CD14-positive monocyte (primary cell): ENCODE measurements at regions not wholly inside any gene's neighbourhood (a gene's known extent, or its start where the extent isn't known, plus 50 kb on each side); places are given as distances from the start of the nearest gene placed in this dataset.

ENCODE experiments used
- DNase-seq, 3 donors: peaks; one replicate each; pipeline ENCODE4 v3.0.0-alpha.2; 2011 to 2022
- H2AFZ ChIP-seq: 2 replicates; pipeline ENCODE4 v1.6.0; 2012; ENCODE audit warnings: mild to moderate bottlenecking, low read depth, low read length, inconsistent platforms; ENCODE audit not compliant: insufficient read depth, poor library complexity, severe bottlenecking
- H3K27ac ChIP-seq, 2 donors: 1 replicate in 1 of 2; 2 replicates in 1 of 2; pipeline ENCODE4 v1.5.1; 2012 to 2013; ENCODE audit warnings: low read length in 2 of 2, control low read depth in 1 of 2, inconsistent platforms in 1 of 2, low read depth in 1 of 2, mild to moderate bottlenecking in 1 of 2
- H3K27me3 ChIP-seq, 2 donors: one replicate each; pipeline versions ENCODE4 v1.6.0 to v1.6.1; 2011 to 2013; ENCODE audit warnings: low read length in 2 of 2; ENCODE audit not compliant: control insufficient read depth in 2 of 2, insufficient read depth in 2 of 2
- H3K36me3 ChIP-seq, 2 donors: replicated peaks in 1 of 2; 1 replicate in 1 of 2; 2 replicates in 1 of 2; pipeline versions ENCODE4 v1.5.1 to v1.6.1; 2012 to 2013; ENCODE audit warnings: low read length in 2 of 2, control low read depth in 1 of 2, inconsistent platforms in 1 of 2, mild to moderate bottlenecking in 1 of 2; ENCODE audit not compliant: insufficient read depth in 2 of 2, control insufficient read depth in 1 of 2
- H3K4me1 ChIP-seq, 2 donors: 1 replicate in 1 of 2; 2 replicates in 1 of 2; pipeline versions ENCODE4 v1.5.1 to v1.6.1; 2012 to 2013; ENCODE audit warnings: low read length in 2 of 2, control low read depth in 1 of 2, inconsistent platforms in 1 of 2, mild to moderate bottlenecking in 1 of 2, moderate library complexity in 1 of 2; ENCODE audit not compliant: insufficient read depth in 2 of 2, control insufficient read depth in 1 of 2
- H3K4me2 ChIP-seq: replicated peaks from 2 replicates; pipeline ENCODE3; 2012; ENCODE audit warnings: low read length, moderate library complexity, mild to moderate bottlenecking; ENCODE audit not compliant: poor library complexity, severe bottlenecking; ENCODE audit errors: extremely low read depth
- H3K4me3 ChIP-seq, 3 experiments: fragments of 200-600 bp in 1 of 3; sonication (generic) in 1 of 3; replicated peaks in 1 of 3; 1 replicate in 2 of 3; 2 replicates in 1 of 3; pipeline ENCODE4 v1.5.1; 2011 to 2013; ENCODE audit warnings: low read length in 3 of 3, mild to moderate bottlenecking in 3 of 3, control low read depth in 2 of 3, low read depth in 2 of 3, inconsistent platforms in 1 of 3, moderate library complexity in 1 of 3
- H3K79me2 ChIP-seq: 2 replicates; pipeline ENCODE4 v1.6.0; 2012; ENCODE audit warnings: mild to moderate bottlenecking, control low read depth, inconsistent platforms, low read length, moderate library complexity; ENCODE audit not compliant: insufficient read depth
- H3K9ac ChIP-seq: 2 replicates; pipeline ENCODE4 v1.6.0; 2017; ENCODE audit warnings: low read length, mild to moderate bottlenecking; ENCODE audit not compliant: insufficient read depth, poor library complexity, severe bottlenecking
- H3K9me3 ChIP-seq, 2 donors: replicated peaks in 1 of 2; 1 replicate in 1 of 2; 2 replicates in 1 of 2; pipeline versions ENCODE4 v1.5.1 to v1.6.1; 2012 to 2013; ENCODE audit warnings: low read length in 2 of 2, control low read depth in 1 of 2; ENCODE audit not compliant: control insufficient read depth in 1 of 2, insufficient read depth in 1 of 2
- H4K20me1 ChIP-seq: 2 replicates; pipeline ENCODE4 v1.6.0; 2012; ENCODE audit warnings: mild to moderate bottlenecking, low read length, control low read depth, moderate library complexity; ENCODE audit not compliant: insufficient read depth
- H3K27ac Mint-ChIP-seq, 7 donors: one replicate each; pipeline ENCODE4 v1.8.0; 2020; ENCODE audit warnings: mild to moderate bottlenecking in 7 of 7, mixed read lengths in 7 of 7, moderate library complexity in 6 of 7, inconsistent platforms in 2 of 7
- H3K27me3 Mint-ChIP-seq, 3 donors: one replicate each; pipeline ENCODE4 v1.8.0; 2021 to 2022; ENCODE audit warnings: low read depth in 3 of 3, mild to moderate bottlenecking in 3 of 3, mixed read lengths in 3 of 3, moderate library complexity in 3 of 3, inconsistent platforms in 1 of 3
- H3K36me3 Mint-ChIP-seq, 2 donors: one replicate each; pipeline ENCODE4 v1.8.0; 2020; ENCODE audit warnings: mixed read lengths in 2 of 2, inconsistent platforms in 1 of 2, mild to moderate bottlenecking in 1 of 2
- H3K4me1 Mint-ChIP-seq: one replicate; pipeline ENCODE4 v1.8.0; 2020; ENCODE audit warnings: mild to moderate bottlenecking, mixed read lengths
- H3K4me3 Mint-ChIP-seq, 2 donors: one replicate each; pipeline ENCODE4 v1.8.0; 2020; ENCODE audit warnings: mild to moderate bottlenecking in 2 of 2, mixed read lengths in 2 of 2, moderate library complexity in 1 of 2
- H3K9me3 Mint-ChIP-seq, 7 donors: one replicate each; pipeline ENCODE4 v1.8.0; 2020 to 2022; ENCODE audit warnings: mixed read lengths in 7 of 7, mild to moderate bottlenecking in 6 of 7, moderate library complexity in 6 of 7, inconsistent platforms in 2 of 7
- CTCF ChIP-seq: fragments of 200-600 bp; IDR thresholded peaks from one replicate; pipeline ENCODE4 v1.8.0; 2022; ENCODE audit warnings: antibody characterized with exemption, mild to moderate bottlenecking
- WGBS: methylation state at CpG from one replicate; pipeline ENCODE4 v1.1.5; 2013; ENCODE audit warnings: missing lambda C conversion rate; ENCODE audit not compliant: insufficient coverage; 5-methylcytosine and 5-hydroxymethylcytosine counted together
- intact Hi-C, 2 donors: fragments of 100-400 bp; cut with micrococcal nuclease; formaldehyde crosslinking; loops; one replicate each; pipeline versions ENCODE4 v1.15.0 to v1.15.1; 2023

DNA sequence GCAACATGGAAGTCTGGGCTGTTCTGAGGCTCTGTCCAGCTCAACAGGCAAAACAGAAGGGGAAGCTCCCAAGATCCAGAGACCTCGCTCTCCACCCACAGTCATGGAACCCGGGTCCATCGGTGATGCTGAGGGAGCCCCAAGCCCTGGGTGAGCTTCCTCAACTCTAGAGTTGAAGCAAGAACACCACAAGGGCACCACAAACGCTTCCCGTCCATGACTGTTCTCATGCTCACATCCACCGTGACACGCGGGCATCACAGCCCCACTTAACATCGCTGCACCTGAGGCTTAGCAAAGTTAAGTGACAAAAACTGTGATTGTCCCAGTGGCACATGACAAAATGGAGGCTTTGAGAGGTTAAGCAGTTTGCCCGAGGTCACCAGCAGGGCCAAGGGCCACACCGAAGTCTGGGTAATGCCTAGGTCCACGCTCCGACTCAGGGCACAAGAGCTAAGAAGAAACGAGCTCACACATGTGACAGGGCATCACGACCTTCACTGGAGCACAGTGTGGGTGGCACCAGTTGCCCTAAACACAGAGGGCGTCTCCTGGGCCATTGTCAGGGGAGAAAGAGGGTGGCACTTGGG is 110.6 kb downstream of the OAT start:
- no peaks in the 10 kb centered on the region for H4K20me1 ChIP-seq
- Mint-ChIP-seq H3K36me3 (peaks cover 0 to 2% of the 10 kb centered on the region in 2 donors), H3K4me1 (peaks cover 18% of the 10 kb centered on the region), H3K27me3 (peaks cover 0 to 2% (median 0%) of the 10 kb centered on the region in 3 donors), H3K27ac (peak overlapping the region in 3 of 7 donors; percentile 54 to 95 (median 84)), H3K9me3 (no peaks in the 10 kb centered on the region), H3K4me3 (no peak overlapping the region)
- no peaks in the 10 kb centered on the region for H3K36me3 ChIP-seq
- DNase-seq: no peak
- H3K4me1 ChIP-seq: peaks cover 29 to 37% of the 10 kb centered on the region in 2 donors
- H3K4me2 ChIP-seq: no peak overlapping the region
- no peaks in the 10 kb centered on the region for H3K9me3 ChIP-seq
- intact Hi-C loops: loop anchor here in 1 of 2 donors (10.0 kb wide), 1 partner anchor 163 kb away; no protein-coding TSS in a partner anchor
- no peaks in the 10 kb centered on the region for H3K79me2 ChIP-seq
- no peak overlapping the region for H3K9ac ChIP-seq
- H3K4me3 ChIP-seq: no peak overlapping the region
- no peak overlapping the region for H2AFZ ChIP-seq
- H3K27ac ChIP-seq: peak overlapping the region; percentile 87 to 91
- no peaks in the 10 kb centered on the region for H3K27me3 ChIP-seq
- 87% methylated on average over 16 of the region's 16 CpGs for WGBS
- no peak for TF ChIP-seq CTCF

- Histone ChIP-seq H3K27ac (peak overlapping the region; percentile 87 to 91), H3K9ac (peak overlapping the region; percentile 46), H3K36me3 (no peaks in the 10 kb centered on the region), H3K9me3 (no peaks in the 10 kb centered on the region), H3K79me2 (no peaks in the 10 kb centered on the region), H3K4me1 (peaks cover 29 to 37% of the 10 kb centered on the region in 2 donors), H4K20me1 (no peaks in the 10 kb centered on the region), H2AFZ (no peak overlapping the region), H3K4me2 (no peak overlapping the region), H3K4me3 (no peak overlapping the region), H3K27me3 (no peaks in the 10 kb centered on the region)
- Mint-ChIP-seq H3K36me3 (peaks cover 0 to 2% of the 10 kb centered on the region in 2 donors), H3K4me3 (no peak overlapping the region), H3K27me3 (peaks cover 0 to 2% (median 0%) of the 10 kb centered on the region in 3 donors), H3K27ac (peak overlapping the region in 1 of 7 donors; percentile 95), H3K4me1 (peaks cover 18% of the 10 kb centered on the region), H3K9me3 (no peaks in the 10 kb centered on the region)
- intact Hi-C loops: loop anchor here in 1 of 2 donors (2.0 to 10.0 kb wide), 2 partner anchors 17 to 163 kb away; no protein-coding TSS in a partner anchor
- WGBS: 93% methylated on average over 17 of the region's 17 CpGs
- TF ChIP-seq CTCF: no peak
- DNase-seq: no peak
These were observed 111.1 kb downstream of the OAT start for GRCh38 chr10:124307591-124307990.
